Common myeloid progenitor, CD34-positive (primary cell): ENCODE measurements at regions not wholly inside any gene's neighbourhood (a gene's known extent, or its start where the extent isn't known, plus 50 kb on each side); places are given as distances from the start of the nearest gene placed in this dataset.

Experiments used
- CTCF ChIA-PET: fragments of 350-600 bp; sonication (Branson Sonifier 250); formaldehyde crosslinking; loops from one replicate; lab custom pipeline; 2021; ENCODE audit warnings: antibody characterized with exemption; lab: Charles Lee
- POLR2A ChIA-PET: fragments of 350-600 bp; sonication (Branson Sonifier 250); formaldehyde crosslinking; loops from one replicate; lab custom pipeline; 2021; ENCODE audit warnings: antibody characterized with exemption; lab: Charles Lee
- DNase-seq, 3 donors: peaks; one replicate each; pipeline versions ENCODE4 v3.0.0 to v3.0.0-alpha.2; 2013
- H3K27ac ChIP-seq, 2 experiments: 1 replicate in 1 of 2; 2 replicates in 1 of 2; pipeline ENCODE4 v1.7.0; 2013; ENCODE audit warnings: inconsistent platforms in 2 of 2, low read length in 2 of 2, mild to moderate bottlenecking in 2 of 2, low read depth in 1 of 2, moderate library complexity in 1 of 2; ENCODE audit not compliant: severe bottlenecking in 2 of 2, insufficient read depth in 1 of 2, poor library complexity in 1 of 2
- H3K27me3 ChIP-seq, 5 experiments: replicated peaks in 2 of 5; 1 replicate in 3 of 5; 2 replicates in 2 of 5; pipeline versions ENCODE4 v1.6.1 to v1.7.0; 2013; ENCODE audit warnings: low read length in 4 of 5, mild to moderate bottlenecking in 2 of 5, moderate library complexity in 2 of 5, inconsistent platforms in 1 of 5; ENCODE audit not compliant: insufficient read depth in 5 of 5, control insufficient read depth in 4 of 5
- H3K36me3 ChIP-seq, 4 experiments: 1 replicate in 2 of 4; 2 replicates in 2 of 4; pipeline versions ENCODE4 v1.6.1 to v1.7.0; 2013; ENCODE audit warnings: low read length in 3 of 4, control low read depth in 1 of 4, mild to moderate bottlenecking in 1 of 4; ENCODE audit not compliant: control insufficient read depth in 4 of 4, insufficient read depth in 4 of 4
- H3K4me1 ChIP-seq, 4 experiments: 1 replicate in 3 of 4; 2 replicates in 1 of 4; pipeline versions ENCODE4 v1.6.1 to v1.7.1; 2013; ENCODE audit warnings: low read length in 3 of 4, mild to moderate bottlenecking in 3 of 4, control low read depth in 1 of 4, inconsistent platforms in 1 of 4, moderate library complexity in 1 of 4; ENCODE audit not compliant: control insufficient read depth in 4 of 4, insufficient read depth in 4 of 4; ENCODE audit errors: control extremely low read depth in 1 of 4
- H3K4me3 ChIP-seq, 7 experiments: 1 replicate in 4 of 7; 2 replicates in 3 of 7; pipeline versions ENCODE4 v1.5.1 to v1.7.0; 2013; ENCODE audit warnings: mild to moderate bottlenecking in 7 of 7, low read length in 6 of 7, moderate library complexity in 6 of 7, inconsistent platforms in 2 of 7, low read depth in 2 of 7, control low read depth in 1 of 7; ENCODE audit not compliant: insufficient read depth in 4 of 7, control insufficient read depth in 1 of 7; ENCODE audit errors: extremely low read depth in 1 of 7
- H3K9me3 ChIP-seq, 5 experiments: 1 replicate in 4 of 5; 2 replicates in 1 of 5; pipeline versions ENCODE4 v1.6.1 to v1.7.1; 2013; ENCODE audit warnings: low read length in 4 of 5, mild to moderate bottlenecking in 2 of 5, inconsistent platforms in 1 of 5, low read depth in 1 of 5, moderate library complexity in 1 of 5; ENCODE audit not compliant: control insufficient read depth in 4 of 5, insufficient read depth in 2 of 5; ENCODE audit errors: control extremely low read depth in 1 of 5
- WGBS: methylation state at CpG from one replicate; pipeline ENCODE4 v1.1.5; 2013; ENCODE audit not compliant: insufficient coverage; 5-methylcytosine and 5-hydroxymethylcytosine counted together

GRCh38 chr21:21929789-21930188 is 931.6 kb downstream of the NCAM2 start:
- WGBS: 100% methylated on average over 3 of the region's 4 CpGs
- Histone ChIP-seq H3K9me3 (no peaks in the 10 kb centered on the region), H3K4me1 (no peaks in the 10 kb centered on the region), H3K36me3 (no peaks in the 10 kb centered on the region), H3K4me3 (no peak overlapping the region), H3K27me3 (peaks cover 0 to 2% (median 0%) of the 10 kb centered on the region in 5 experiments), H3K27ac (no peak overlapping the region)
- DNase-seq: no peak
- ChIA-PET POLR2A (no interaction called here), CTCF (no interaction called here)

GRCh38 chr21:21952566-21952965 is 954.4 kb downstream of the NCAM2 start:
- no peak overlapping the region for H3K4me3 ChIP-seq
- H3K4me1 ChIP-seq: no peaks in the 10 kb centered on the region
- POLR2A ChIA-PET: no interaction called here
- no peaks in the 10 kb centered on the region for H3K36me3 ChIP-seq
- no peaks in the 10 kb centered on the region for H3K9me3 ChIP-seq
- no peak for DNase-seq
- CTCF ChIA-PET: no interaction called here
- 60% methylated on average over 3 of the region's 3 CpGs for WGBS
- no peak overlapping the region for H3K27ac ChIP-seq
- H3K27me3 ChIP-seq: no peaks in the 10 kb centered on the region

- Histone ChIP-seq H3K36me3 (no peaks in the 10 kb centered on the region), H3K4me3 (no peak overlapping the region), H3K27ac (no peak overlapping the region), H3K4me1 (no peaks in the 10 kb centered on the region), H3K27me3 (no peaks in the 10 kb centered on the region), H3K9me3 (no peaks in the 10 kb centered on the region)
- CTCF ChIA-PET: no interaction called here
- DNase-seq: no peak
- 67% methylated on average over 1 of the region's 3 CpGs for WGBS
- POLR2A ChIA-PET: no interaction called here
Observed at GRCh38 chr21:21955204-21955603, 957.0 kb downstream of the NCAM2 start.

- ChIA-PET POLR2A (no interaction called here), CTCF (no interaction called here)
- H3K36me3 ChIP-seq: no peaks in the 10 kb centered on the region
- H3K9me3 ChIP-seq: no peaks in the 10 kb centered on the region
- H3K27me3 ChIP-seq: no peaks in the 10 kb centered on the region
- no peak for DNase-seq
- H3K27ac ChIP-seq: no peak overlapping the region
- H3K4me3 ChIP-seq: no peak overlapping the region
- no CpG with 5 or more reads among the region's 1 CpG for WGBS
- no peaks in the 10 kb centered on the region for H3K4me1 ChIP-seq
Observed at GRCh38 chr21:21957490-21957889, 959.3 kb downstream of the NCAM2 start.

- H3K27ac ChIP-seq: no peak overlapping the region
- H3K27me3 ChIP-seq: no peaks in the 10 kb centered on the region
- no peak for DNase-seq
- ChIA-PET CTCF (no interaction called here), POLR2A (no interaction called here)
- WGBS: no CpG with 5 or more reads among the region's 1 CpG
- H3K9me3 ChIP-seq: peaks cover 0 to 6% (median 3%) of the 10 kb centered on the region in 5 experiments
- no peaks in the 10 kb centered on the region for H3K4me1 ChIP-seq
- no peaks in the 10 kb centered on the region for H3K36me3 ChIP-seq
- no peak overlapping the region for H3K4me3 ChIP-seq
Observed at GRCh38 chr21:21963911-21964310, 965.7 kb downstream of the NCAM2 start.

GRCh38 chr21:21968810-21969209 is 970.6 kb downstream of the NCAM2 start:
- peaks cover 0 to 6% (median 3%) of the 10 kb centered on the region in 5 experiments for H3K9me3 ChIP-seq
- no peaks in the 10 kb centered on the region for H3K27me3 ChIP-seq
- ChIA-PET POLR2A (no interaction called here), CTCF (no interaction called here)
- H3K27ac ChIP-seq: no peak overlapping the region
- no peaks in the 10 kb centered on the region for H3K36me3 ChIP-seq
- no peaks in the 10 kb centered on the region for H3K4me1 ChIP-seq
- 67% methylated on average over 1 of the region's 2 CpGs for WGBS
- no peak overlapping the region for H3K4me3 ChIP-seq
- DNase-seq: no peak

- Histone ChIP-seq H3K4me1 (no peaks in the 10 kb centered on the region), H3K27ac (no peak overlapping the region), H3K9me3 (peaks cover 0 to 4% (median 3%) of the 10 kb centered on the region in 5 experiments), H3K4me3 (no peak overlapping the region), H3K27me3 (no peaks in the 10 kb centered on the region), H3K36me3 (no peaks in the 10 kb centered on the region)
- no peak for DNase-seq
- ChIA-PET CTCF (no interaction called here), POLR2A (no interaction called here)
- 80% methylated on average over 2 of the region's 2 CpGs for WGBS
Observed at GRCh38 chr21:21969211-21969610, 971.0 kb downstream of the NCAM2 start.
